SHP77 (cell line): ENCODE measurements at regions not wholly inside any gene's neighbourhood (a gene's known extent, or its start where the extent isn't known, plus 50 kb on each side); places are given as distances from the start of the nearest gene placed in this dataset.
"Not testable (repeated sequence)": the region's sequence is repeated elsewhere in the genome, so short reads cannot be mapped to it uniquely, and the experiment has no call there.

Experiments
- DNase-seq, 2 experiments: peaks; one replicate each; lab custom pipeline; 2025; lab: John Stamatoyannopoulos, UW

DNA sequence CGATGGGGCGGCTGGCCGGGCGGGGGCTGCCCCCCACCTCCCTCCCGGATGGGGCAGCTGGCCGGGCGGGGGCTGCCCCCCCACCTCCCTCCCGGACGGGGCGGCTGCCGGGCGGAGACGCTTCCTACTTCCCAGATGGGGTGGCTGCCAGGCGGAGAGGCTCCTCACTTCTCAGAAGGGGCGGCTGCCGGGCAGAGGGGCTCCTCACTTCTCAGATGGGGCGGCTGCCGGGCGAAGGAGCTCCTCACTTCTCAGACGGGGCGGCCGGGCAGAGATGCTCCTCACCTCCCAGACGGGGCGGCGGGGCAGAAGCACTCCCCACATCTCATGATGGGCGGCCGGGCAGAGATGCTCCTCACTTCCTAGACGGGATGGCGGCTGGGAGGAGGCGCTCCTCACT, 138.2 kb upstream of the ZNF91 start:
- not testable (repeated sequence) for DNase-seq

DNA sequence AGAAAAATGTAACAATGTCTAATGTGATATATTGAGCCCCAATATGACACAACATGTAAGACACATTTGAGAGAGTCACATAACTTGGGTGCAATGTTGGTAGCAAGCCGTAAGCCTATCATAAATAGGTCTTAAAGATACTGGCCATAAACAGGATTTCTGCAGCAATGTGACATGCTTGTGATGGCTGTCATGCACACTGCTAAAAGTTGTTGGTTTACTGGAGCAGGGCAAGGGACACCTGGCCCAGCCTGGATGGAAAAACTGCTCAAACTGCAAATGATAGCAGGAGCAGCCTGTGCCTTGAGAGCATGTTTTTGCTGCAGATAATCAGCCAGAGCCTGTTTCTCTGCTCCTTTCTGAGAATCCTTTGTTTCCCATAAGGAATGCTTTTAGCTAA, 136.7 kb upstream of the ZNF91 start:
- no peak for DNase-seq

DNA sequence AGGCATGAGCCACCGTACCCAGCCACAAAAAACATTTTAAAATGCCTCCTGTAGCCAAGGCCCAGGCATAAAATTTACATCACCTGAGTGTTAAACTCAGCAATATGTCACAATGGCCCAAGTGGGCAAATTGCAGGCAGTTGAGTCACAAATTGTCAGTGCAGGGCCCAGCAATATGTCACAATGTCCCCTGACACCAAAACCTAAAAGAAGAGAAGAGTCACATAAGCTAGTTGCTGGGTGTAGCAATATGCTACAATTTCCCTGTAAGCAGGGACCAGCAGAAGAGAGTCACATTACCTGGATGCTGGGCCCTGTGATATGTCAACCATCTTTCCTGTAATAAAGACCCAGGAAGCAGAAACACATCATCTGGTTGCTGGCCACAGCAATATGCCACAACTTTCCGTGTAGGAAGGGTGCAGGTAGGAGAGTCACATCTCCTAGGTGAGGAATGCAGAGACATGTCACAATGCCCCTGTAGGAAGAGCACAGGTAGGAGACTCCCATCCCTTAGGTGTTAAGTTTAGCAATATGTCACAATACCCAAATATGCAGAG, 136.0 kb upstream of the ZNF91 start:
- DNase-seq = no peak

DNA sequence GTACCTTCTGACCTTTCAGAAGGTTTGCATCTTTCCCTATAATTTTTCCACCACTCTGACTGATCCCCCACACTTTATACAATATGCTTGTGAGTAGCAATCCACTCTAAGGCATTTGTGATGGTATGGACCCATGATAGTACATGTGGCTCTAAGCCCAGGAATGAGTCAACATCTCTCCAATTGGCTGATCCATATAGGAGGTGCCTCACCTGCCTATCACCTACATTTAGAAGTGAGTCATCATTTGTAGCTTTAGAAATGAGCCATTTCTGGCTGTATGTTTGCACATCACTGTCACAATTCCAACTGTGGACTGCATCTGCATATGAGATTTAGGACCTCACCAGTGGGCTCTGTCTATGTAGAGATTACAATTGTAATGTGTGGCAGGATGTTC, 133.1 kb upstream of the ZNF91 start:
- DNase-seq = no peak

DNA sequence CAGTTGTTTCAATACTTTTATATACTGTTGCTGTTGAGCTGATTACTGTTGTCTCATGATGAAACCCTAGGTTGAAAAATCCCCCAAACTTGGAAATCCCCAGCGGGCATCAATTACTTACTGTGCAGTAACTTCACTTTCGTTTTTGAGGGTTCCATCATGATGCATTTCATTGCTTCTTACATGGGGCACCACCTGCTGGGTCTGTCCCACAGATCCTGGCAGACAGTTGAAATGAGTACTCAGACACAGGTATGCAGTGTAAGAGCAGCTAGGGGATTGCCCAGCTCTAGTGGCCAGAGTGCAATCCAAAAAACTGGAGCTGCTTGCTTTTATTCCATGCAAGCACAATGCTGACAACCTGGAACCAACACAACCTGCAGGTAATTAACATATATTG, 132.5 kb upstream of the ZNF91 start:
- no peak for DNase-seq

DNA sequence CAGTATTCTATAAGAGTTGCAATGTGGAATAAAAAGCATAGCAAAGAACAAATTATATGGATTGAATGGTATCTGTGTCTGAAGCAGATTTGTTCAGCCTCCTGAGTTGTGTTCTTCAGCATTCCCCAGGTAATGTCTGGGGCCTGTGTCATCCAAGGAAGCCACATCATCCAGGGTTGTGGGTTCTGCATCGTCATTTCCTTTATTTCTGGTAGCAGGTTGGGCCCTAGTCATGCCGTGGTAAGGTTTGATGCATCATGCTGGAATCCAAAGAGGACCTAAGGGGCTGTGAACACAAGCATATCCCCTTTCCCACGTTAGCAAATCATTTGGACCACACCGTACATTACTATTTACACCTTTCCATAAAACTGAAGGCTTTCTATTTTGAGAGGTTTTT, 131.0 kb upstream of the ZNF91 start:
- DNase-seq = no peak

DNA sequence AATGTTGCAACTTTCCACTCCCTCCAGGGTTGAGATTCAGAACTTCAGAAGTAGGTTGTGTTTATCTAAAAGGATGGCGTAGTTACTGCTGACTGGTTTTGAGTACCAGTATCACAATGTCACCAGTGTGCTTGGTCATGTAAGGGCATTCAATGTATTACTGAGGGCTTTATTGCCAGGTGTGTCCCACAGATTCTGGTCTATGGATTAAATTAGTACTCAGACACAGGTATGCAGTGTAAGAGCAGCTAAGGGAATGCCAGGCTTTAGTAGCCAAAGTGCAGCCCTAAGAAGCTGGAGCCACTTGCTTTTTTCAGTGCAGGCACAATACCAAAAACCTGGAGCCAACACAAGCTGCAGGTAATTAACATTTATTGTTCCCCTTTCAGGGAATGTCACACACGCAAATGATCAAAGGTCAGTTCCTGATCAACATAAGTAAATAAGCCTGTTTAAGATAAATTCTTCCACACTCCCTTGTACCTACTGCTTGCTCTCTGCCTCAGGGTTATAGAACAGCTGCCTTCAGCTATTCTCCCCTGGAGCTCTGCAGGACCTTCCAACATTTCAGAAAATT, 130.1 kb upstream of the ZNF91 start:
- no peak for DNase-seq

DNA sequence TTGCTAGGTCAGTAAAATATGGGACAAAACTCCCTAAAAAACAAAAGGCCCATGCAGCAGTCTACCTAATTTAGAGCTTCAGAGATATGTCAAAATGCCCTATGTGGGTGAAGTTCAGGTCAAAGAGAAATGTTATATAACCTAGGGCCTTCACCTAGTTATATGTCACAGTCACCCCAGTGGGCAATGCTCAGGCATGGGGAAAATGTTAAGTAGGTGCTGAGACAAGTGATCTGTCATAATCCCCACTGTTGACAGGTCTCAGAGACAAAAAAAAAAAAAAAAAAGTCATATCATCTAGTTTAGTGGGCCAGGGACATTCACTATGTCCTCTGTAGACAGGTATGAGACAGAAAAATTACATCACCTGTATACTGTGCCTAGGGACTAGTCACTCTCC, 128.6 kb upstream of the ZNF91 start:
- DNase-seq = no peak

DNA sequence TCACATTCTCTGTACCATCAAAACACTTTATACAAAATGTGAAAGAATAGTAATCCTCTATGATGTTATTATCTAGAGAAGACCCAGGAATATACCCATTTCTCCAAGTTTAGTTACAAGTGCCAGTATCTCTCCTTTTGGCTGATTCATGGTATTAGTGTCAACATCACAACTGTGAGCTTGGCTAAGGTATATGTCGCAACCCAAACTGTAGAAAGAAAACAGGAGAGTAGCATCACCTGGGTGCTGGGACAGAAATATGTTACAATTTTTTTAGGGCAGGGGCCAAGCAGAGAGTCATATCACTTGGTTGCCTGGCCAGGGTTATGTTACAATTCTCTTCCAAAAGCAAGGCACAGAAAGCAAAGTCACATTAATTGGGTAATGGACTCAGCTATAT, 127.2 kb upstream of the ZNF91 start:
- no peak for DNase-seq

DNA sequence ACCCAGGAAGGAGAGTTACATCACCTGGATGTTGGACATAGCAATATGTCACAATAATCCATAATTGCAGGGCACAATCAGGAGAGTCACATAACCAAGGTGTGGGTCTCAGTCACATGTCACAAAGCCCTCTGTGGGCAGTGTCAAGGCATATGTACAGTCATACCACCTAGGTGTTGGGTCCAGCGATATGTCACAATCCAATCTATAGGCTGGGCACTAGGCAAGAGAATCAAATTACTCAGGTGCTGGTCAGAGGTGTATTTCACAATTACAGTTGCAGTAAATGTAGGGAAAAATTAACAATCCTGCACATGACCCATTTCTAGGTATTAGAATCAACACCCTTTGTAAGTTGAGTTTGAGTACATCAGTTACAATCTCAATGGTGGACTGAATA, 126.2 kb upstream of the ZNF91 start:
- no peak for DNase-seq

DNA sequence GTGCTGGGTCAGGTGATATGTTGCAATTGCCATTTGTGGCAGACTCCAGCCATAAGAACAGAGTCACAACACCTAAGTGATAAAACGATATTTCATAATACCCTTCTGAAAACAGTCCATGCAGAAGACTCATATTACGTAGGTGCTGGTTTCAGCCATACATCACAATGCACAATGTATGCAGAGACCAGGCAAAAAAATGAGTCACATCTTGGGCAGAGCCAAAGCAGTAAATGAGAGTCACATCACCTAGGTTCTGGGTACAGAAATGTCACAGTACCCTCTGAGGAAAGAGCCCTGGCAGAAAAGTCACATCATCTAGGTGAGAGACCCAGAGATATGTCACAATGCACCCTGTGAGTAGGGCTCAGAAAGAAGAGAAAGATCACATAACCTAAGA, 125.2 kb upstream of the ZNF91 start:
- no peak for DNase-seq

DNA sequence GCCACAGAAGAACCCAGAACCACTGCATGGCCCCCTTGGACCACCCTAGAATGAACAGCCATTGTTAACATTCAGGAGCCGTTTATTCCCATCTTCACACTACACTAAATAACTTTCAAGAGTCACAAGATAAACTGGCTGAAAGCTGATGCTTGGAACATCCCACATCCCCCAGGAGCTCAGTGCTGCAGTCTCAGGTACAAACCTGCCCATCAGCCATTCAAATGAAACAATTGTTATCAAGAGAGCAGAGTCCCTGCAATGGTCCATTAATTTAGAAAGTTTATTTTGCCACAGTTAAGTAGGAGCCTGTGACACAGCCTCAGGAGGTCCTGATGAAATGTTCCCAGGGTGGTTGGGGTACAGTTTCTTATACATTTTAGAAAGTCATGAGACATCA, 123.8 kb upstream of the ZNF91 start:
- DNase-seq = no peak

DNA sequence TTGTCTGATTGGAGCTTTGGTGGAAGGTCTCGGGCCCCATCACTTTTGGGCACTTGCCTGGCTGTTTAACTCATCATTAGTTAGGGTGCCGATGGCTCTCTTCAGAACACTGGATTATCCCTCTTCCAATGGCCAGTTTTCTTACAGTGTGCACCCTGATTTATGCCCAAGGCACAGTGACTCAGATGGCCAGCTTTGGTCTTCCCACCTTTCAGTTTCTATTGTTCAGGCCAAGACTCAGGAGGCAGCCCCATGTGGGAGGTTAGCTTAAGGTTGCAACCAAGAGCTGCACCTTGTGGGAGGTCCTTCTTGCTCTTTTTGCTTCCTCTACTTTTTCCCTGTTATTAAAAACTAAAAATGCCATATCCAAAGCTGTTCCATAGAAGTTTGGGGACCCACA, 121.0 kb upstream of the ZNF91 start:
- DNase-seq = no peak

DNA sequence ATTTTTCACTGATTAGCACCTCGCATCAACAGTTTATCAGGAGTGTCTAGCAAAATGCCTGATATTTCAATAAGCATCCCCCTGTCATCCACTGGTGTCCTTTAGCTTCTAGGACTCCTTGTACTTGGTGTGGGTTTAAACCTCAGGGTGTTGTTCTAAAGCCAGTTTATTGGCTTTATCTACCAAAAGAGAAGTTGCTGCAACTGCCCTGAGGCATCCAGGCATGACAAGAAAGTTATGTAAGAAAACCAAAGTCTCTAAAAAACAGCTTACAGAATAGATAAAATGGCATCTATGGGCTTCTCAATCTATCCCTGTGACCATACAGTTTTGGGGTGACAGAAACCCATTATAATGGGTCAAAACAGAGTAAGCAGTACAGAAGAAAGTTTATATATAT, 120.3 kb upstream of the ZNF91 start:
- DNase-seq = no peak

DNA sequence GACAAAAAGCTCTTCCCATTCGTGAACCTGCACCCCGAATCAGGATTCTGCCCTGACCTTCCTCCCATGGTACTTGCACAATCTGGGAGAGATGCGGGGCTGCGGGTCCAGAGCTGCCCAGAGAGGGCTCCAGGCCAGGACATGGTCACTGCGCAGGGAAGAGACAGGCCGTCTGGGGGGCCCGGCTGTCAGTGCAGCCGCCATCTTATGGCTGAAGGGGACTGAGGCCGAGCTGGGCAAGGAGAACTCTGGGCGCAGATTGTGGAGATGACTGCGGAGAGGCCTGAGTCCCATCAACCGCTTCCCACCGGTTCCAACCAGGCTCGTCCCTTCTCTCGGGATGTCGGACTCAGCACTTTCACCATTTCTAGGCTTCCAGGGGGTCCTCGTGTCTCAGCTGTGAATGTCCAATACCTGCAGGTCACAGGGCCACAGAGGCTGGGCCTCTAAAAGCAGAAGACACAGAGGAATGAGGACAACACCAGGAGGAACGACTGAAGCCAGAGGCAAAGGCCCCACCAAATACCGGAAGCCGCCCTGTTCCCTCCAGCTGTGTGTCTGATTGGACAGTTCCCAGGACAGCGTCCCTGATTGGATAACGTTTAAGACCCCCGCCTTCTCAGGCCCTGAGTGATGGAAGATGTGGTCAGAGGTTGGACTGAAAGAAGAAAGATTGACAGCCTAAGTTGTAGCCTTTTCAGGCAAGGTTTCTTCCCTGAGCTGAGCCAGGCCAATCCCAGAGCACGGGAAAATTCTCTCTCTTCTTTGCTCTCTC, 117.1 kb upstream of the ZNF91 start:
- no peak for DNase-seq

DNA sequence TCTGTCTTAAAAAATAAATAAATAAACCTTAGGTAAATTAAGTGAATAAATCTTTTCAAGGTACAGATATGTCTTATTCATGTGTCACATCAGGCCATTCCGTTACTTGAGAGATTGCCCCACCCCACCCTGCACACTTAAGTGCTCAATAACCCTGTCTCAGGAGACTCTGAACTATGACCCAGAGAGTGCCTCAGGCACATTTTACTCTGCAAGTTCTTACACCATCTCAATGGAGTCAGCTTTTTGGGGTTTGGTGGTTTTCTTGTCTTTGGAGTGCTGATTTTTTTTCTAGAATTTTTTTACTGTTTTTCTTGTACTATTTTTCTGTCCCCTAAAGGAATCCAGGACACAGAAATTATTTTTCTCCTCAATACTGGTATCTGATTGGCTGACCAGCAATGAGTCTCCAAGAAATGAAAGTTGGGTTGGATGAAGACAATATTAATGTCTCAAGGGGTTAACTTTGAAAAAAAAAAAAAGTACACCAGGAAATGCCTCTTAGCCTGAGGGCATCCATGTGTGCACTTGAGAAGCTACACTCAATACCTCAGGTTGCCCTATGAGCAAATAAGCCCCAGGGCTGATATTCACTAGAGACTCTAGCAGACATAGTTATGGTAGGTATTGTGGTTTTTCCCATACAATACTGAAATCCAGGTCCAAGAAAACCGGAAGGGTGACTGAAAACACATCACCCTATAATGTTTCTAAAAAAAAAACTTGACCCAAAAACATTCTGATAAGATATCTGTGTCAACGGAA, 114.6 kb upstream of the ZNF91 start:
- no peak for DNase-seq

DNA sequence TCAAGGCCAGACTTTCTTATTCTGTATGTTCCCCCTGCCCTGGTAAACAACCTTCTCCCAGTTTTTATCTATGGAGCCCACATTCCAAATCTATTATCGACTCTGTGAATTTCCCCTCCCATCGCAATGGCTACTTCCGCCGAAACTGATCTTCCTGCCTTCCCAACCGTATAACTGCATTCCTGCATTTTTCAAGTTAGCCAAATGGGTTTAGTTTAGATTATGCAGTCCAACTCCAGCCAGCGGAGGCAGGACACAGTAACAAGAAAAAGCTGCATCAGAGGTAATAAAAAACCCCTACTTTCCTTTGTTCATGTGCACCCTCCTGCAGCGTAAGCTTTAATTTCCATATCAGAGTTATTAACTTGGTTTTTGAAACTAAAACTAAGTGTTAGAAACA, 112.2 kb upstream of the ZNF91 start:
- no peak for DNase-seq

DNA sequence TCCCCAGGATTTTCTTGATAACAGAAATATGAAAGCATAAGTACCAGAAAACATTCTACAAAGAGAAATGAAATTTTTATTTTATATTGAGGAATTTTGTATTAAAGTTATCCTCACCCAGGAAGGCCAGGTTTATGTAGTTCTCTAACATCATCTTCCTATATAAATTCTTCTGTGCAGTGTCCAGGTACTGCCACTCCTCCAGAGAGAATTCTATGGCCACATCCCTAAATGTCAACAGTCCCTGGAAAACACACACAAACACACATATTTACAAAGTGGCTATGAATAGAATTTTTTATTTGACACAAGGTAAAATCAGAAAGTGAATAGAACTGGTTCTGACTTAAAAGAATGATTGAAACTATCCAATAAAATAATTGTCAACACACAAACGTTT, 110.5 kb upstream of the ZNF91 start:
- DNase-seq = no peak

DNA sequence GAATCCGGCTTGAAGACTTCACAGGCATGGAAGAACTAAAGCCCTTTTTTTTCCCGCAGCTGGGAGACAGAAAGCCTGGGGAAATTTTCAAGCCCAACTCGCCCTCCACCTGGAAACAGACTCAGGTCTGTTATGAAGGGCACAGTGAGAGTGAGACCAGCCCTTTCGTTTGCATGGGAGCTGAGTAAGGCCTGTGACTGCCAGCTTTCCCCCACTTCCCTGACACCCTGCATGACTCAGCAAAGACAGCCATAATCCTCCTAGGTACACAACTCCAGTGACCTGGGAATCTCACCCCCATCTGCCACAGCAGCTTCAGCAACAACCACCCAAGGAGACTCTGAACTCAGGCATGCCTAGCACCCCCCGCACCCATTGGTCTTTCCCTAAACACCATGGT, 87.6 kb upstream of the ZNF91 start:
- DNase-seq = no peak

DNA sequence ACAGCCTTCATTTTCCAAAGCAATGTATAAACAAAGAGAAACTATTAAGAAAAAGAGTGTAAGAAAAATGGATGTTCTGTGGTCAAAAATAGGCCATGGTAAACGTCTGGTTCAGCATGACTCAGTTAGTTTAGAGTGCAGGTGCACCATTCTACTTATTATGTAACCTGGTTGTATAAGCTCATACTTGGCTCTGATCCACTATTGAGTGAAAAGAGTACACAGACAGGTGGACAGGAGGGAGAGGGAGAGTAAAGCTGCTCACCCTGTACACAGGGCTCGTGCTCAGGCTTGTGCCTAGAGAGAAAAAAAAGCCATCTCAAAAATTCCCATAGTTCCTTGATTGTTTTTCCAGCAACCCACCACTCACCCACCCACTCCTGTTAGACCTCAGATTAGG, 85.8 kb upstream of the ZNF91 start:
- DNase-seq = peak; percentile 71 to 90

DNA sequence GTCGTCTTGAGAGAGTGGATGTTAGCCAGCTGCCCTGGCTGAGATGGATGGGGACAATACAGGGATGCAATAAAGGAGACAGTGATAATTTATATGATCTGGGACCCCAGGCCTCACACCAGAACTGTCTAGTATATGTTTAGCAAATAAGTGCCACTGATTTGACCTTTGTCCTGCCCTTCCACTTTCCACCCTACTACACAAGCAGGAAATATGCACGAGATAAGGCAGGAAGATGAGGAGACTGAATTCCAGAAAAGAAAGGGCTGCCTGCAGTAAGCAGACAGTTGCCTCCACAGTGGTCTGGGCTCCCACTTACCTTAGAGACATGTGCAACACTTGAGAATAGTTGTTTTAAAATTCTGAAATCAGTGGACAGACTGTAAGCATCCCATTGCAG, 80.2 kb upstream of the ZNF91 start:
- no peak for DNase-seq

DNA sequence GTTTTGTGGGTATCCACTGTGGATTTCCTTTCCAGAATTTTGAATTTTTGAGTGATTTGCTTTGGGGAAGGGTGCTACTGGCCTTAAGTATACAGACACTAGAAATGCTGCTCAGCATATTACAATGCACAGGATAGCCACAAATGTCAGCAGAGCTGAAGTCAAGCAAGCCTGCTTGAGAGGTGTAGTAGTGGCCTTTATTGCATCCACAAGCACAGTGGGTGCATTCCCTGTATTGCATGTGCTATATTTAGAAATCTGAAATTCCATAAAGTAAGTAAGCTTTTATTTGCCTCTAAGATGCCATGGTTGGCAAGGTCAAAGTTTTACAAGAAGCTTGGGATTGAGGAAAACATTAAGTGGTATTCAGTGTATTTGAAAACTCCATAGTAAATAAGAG, 79.5 kb upstream of the ZNF91 start:
- no peak for DNase-seq

DNA sequence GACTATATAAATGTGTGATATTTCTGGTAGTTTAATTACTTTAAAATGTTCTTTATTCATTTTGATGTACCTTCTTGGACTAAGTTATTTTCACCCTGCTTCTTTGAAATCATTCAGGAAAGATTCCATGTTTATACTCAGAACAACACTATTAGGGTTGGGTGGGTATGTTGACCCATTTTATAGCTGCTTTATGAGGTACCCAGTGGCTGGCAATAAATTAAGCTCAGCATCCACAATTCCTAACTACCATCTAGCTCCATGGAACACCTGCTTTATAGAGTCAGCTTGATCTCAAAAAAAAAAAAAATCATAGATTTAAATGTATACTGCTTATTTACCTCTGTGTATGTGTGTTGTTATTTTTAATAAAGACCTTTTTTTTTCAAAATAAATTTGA, 78.9 kb upstream of the ZNF91 start:
- no peak for DNase-seq
